Pancreas (tissue), 10 donors: ENCODE measurements at regions not wholly inside any gene's neighbourhood (a gene's known extent, or its start where the extent isn't known, plus 50 kb on each side); places are given as distances from the start of the nearest gene placed in this dataset.

ENCODE experiments used
- ATAC-seq, 4 donors: fragments of 200-7000 bp; cut with Tn5 transposase; one replicate each; pipeline versions ENCODE4 v1.8.0 to v1.9.1; 2020; ENCODE audit warnings: mild to moderate bottlenecking in 4 of 4, moderate library complexity in 4 of 4
- DNase-seq, 6 donors: peaks; one replicate each; pipeline ENCODE4 v3.0.0-alpha.2; 2020
- FAIRE-seq: peaks from 2 replicates; lab custom pipeline; 2012; peaks lifted over from hg19 to GRCh38; lab: Jason Lieb, UNC
- H3K27ac ChIP-seq, 4 donors: fragments of 200-600 bp; sonication (generic); 1 replicate in 3 of 4; 2 replicates in 1 of 4; pipeline versions ENCODE4 v1.5.0 to v1.8.0; 2020
- H3K27me3 ChIP-seq, 4 donors: fragments of 200-600 bp; one replicate each; pipeline ENCODE4 v1.8.0; 2021
- H3K36me3 ChIP-seq, 3 donors: fragments of 200-600 bp; sonication (generic) in 1 of 3; one replicate each; pipeline versions ENCODE4 v1.5.0 to v1.8.0; 2020 to 2021
- H3K4me1 ChIP-seq, 3 donors: fragments of 200-600 bp; one replicate each; pipeline ENCODE4 v1.8.0; 2021
- H3K4me3 ChIP-seq, 4 donors: fragments of 200-600 bp; sonication (generic) in 2 of 4; one replicate each; pipeline versions ENCODE4 v1.5.0 to v1.8.0; 2020 to 2021
- H3K9me3 ChIP-seq, 4 donors: fragments of 200-600 bp; one replicate each; pipeline ENCODE4 v1.8.0; 2021
- WGBS, 2 donors: extraction: QIAGEN DNeasy Blood & Tissue Kit; methylation state at CpG; one replicate each; pipeline ENCODE4 v1.1.7; 2013; 5-methylcytosine and 5-hydroxymethylcytosine counted together
- intact Hi-C, 3 donors: fragments of 100-400 bp; cut with DNase I; formaldehyde crosslinking; loops; one replicate each; pipeline versions ENCODE4 v1.11.1 to v1.14.2; 2022
- TF ChIP-seq, protein P1 (sequence below), 4 donors: fragments of 200-600 bp; sonication (generic) in 3 of 4; IDR thresholded peaks; one replicate each; pipeline versions ENCODE4 v1.5.0 to v1.8.0; 2021; ENCODE audit warnings: antibody characterized with exemption in 4 of 4
- donor health status: healthy with polysubstance abuse.
- donor health status: DM: no; HTN: no; CAD: no; lungs with moderate emphysema.
- donor health status: DM: no; HTN: no; CAD: no.
- donor health status: control.
- donor health status: control.
- donor health status: Bipolar disorder and iron deficiency.
- donor health status: DM: yes; HTN: yes; CAD: no.
- donor health status: DM: no; HTN: no; CAD: no.
- donor health status: DM: no; HTN: no; CAD: no.
- donor health status: DM: yes; HTN: yes; CAD: no.

DNA sequence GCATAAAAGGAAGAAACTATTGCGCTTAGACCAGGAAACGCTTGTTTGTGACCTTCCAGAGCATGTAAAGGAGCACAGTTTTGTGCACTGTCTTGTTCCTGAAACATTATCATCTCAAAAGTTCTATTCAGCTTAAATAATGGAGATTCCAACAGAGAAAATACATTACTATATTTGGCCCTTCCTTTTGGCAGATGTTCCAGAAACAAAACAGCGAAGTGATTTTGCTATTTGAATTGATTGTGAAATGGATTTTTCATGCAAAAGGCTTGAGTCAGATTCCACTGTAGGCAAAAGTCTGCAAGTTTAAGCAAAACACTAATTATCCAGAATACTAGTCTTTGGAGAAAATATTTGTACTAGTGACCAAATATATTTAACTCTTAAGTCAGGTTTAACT, 80.3 kb upstream of the PTBP2 start:
- no peak for ATAC-seq
- H3K4me3 ChIP-seq: no peak overlapping the region
- FAIRE-seq: no peak

DNA sequence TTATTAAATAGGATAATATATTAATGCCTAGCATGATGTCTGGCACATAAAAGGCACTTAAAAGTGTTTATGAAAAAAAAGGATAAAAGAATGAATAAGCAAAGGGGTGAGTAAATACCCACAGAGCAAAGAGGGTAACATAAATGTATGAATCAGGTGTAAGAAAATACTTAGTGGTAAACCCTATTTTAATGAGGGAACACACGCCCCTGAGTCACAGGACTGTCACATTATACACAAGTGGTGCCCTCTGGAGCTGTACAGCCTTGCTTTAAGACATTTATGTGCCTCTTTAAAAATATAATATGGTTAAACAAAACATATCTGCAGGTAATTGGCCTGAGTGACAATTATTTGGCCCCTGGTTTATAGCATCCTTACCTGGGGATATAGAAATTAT, 78.1 kb upstream of the PTBP2 start:
- peaks cover 0 to 4% (median 0%) of the 10 kb centered on the region in 4 donors for H3K9me3 ChIP-seq
- no peaks in the 10 kb centered on the region for H3K4me1 ChIP-seq
- no peak overlapping the region for H3K4me3 ChIP-seq
- intact Hi-C loops: no loop called here
- no peaks in the 10 kb centered on the region for H3K27me3 ChIP-seq
- DNase-seq (no peak), ATAC-seq (no peak), FAIRE-seq (no peak)
- TF ChIP-seq, protein P1, sequence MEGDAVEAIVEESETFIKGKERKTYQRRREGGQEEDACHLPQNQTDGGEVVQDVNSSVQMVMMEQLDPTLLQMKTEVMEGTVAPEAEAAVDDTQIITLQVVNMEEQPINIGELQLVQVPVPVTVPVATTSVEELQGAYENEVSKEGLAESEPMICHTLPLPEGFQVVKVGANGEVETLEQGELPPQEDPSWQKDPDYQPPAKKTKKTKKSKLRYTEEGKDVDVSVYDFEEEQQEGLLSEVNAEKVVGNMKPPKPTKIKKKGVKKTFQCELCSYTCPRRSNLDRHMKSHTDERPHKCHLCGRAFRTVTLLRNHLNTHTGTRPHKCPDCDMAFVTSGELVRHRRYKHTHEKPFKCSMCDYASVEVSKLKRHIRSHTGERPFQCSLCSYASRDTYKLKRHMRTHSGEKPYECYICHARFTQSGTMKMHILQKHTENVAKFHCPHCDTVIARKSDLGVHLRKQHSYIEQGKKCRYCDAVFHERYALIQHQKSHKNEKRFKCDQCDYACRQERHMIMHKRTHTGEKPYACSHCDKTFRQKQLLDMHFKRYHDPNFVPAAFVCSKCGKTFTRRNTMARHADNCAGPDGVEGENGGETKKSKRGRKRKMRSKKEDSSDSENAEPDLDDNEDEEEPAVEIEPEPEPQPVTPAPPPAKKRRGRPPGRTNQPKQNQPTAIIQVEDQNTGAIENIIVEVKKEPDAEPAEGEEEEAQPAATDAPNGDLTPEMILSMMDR (IDR thresholded peaks at IDR 0.05): no peak
- no peak overlapping the region for H3K27ac ChIP-seq
- 45 to 73% methylated on average over 1 of the region's 1 CpG for WGBS, 2 donors
- no peaks in the 10 kb centered on the region for H3K36me3 ChIP-seq

More for the DNA sequence above, 80.3 kb upstream of the PTBP2 start:
- Histone ChIP-seq H3K27me3 (no peaks in the 10 kb centered on the region), H3K9me3 (peaks cover 0 to 4% (median 0%) of the 10 kb centered on the region in 4 donors), H3K36me3 (no peaks in the 10 kb centered on the region), H3K4me1 (no peaks in the 10 kb centered on the region), H3K27ac (no peak overlapping the region)
- intact Hi-C loops: no loop called here
- WGBS, 2 donors: 82% methylated on average over 3 of the region's 3 CpGs
- DNase-seq: no peak
- TF ChIP-seq, protein P1 (IDR thresholded peaks at IDR 0.05): no peak

DNA sequence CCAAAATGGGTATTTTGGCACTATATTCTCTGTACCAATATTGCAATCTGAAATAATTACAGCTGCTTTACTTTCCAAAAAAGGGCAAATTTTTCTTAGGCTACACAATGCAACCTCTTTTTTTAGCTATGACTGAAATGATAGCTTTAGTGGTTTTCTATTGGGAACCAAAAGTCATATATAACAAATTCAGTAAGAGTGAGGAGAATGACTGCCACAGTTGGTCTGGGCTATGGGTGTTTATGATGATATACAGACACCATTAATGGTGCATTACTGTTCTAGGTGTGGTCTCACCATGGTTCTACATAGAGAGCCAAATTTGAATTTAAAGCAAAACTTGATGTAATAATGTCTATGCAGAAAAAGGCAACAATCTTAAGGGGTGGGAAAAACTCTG, 72.3 kb upstream of the PTBP2 start:
- no peak for FAIRE-seq
- intact Hi-C loops: no loop called here
- Histone ChIP-seq H3K4me1 (no peaks in the 10 kb centered on the region), H3K9me3 (peaks cover 0 to 4% (median 0%) of the 10 kb centered on the region in 4 donors), H3K27ac (no peak overlapping the region), H3K4me3 (no peak overlapping the region), H3K36me3 (no peaks in the 10 kb centered on the region), H3K27me3 (no peaks in the 10 kb centered on the region)
- no peak for ATAC-seq
- no peak for DNase-seq
- TF ChIP-seq, protein P1 (IDR thresholded peaks at IDR 0.05): no peak

DNA sequence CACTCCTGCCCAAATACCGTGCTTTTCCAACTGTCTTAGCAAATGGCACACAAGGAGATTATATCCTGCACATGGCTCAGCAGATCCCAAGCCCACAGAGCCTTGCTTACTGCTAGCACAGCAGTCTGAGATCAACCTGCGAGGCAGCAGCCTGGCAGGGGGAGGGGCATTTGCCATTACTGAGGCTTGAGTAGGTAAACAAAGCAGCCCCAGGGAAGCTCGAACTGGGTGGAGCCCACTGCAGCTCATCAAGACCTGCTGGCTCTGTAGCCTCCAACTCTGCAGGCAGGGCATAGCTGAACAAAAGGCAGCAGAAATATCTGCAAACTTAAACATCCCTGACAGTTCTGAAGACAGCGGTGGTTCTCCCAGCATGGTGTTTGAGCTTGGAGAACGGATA, 70.1 kb upstream of the PTBP2 start:
- no peaks in the 10 kb centered on the region for H3K27me3 ChIP-seq
- ATAC-seq: no peak
- H3K36me3 ChIP-seq: no peaks in the 10 kb centered on the region
- H3K27ac ChIP-seq: no peak overlapping the region
- intact Hi-C loops: no loop called here
- TF ChIP-seq, protein P1 (IDR thresholded peaks at IDR 0.05): no peak
- no peaks in the 10 kb centered on the region for H3K9me3 ChIP-seq
- FAIRE-seq: no peak
- H3K4me1 ChIP-seq: no peaks in the 10 kb centered on the region
- no peak for DNase-seq
- H3K4me3 ChIP-seq: no peak overlapping the region
- WGBS, 2 donors: 60 to 72% methylated on average over 5 of the region's 5 CpGs

DNA sequence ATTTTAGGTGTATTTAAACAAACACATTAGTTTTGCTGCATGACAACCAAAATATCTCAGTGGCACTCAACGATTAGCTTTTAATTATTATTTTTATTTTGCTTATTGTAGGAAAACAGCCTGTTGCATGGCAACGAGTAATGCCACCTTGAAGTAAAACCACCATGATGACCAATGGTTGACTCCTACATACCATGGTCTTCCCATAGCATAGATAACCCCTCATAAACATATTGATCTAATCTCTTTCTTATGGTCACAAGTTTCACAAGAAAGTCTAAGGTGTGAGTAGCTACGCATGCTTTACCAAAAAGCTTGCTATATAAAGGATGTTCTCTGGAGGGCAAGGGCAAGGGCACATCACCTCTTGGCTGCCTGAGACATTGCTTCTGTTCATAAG, 61.5 kb upstream of the PTBP2 start:
- no peaks in the 10 kb centered on the region for H3K4me1 ChIP-seq
- ATAC-seq: no peak
- no peak for DNase-seq
- no peaks in the 10 kb centered on the region for H3K27me3 ChIP-seq
- H3K36me3 ChIP-seq: no peaks in the 10 kb centered on the region
- H3K9me3 ChIP-seq: no peaks in the 10 kb centered on the region
- H3K4me3 ChIP-seq: no peak overlapping the region
- intact Hi-C loops: no loop called here
- TF ChIP-seq, protein P1 (IDR thresholded peaks at IDR 0.05): no peak
- no peak for FAIRE-seq
- H3K27ac ChIP-seq: no peak overlapping the region
- 49 to 63% methylated on average over 3 of the region's 3 CpGs for WGBS, 2 donors
